Right cardiac atrium (tissue), 5 donors: ENCODE measurements at regions not wholly inside any gene's neighbourhood (a gene's known extent, or its start where the extent isn't known, plus 50 kb on each side); places are given as distances from the start of the nearest gene placed in this dataset.
"Not testable (repeated sequence)": the region's sequence is repeated elsewhere in the genome, so short reads cannot be mapped to it uniquely, and the experiment has no call there.

Experiments
- ATAC-seq, 2 donors: fragments of 200-7000 bp; cut with Tn5 transposase; one replicate each; pipeline versions ENCODE4 v1.8.0 to v1.9.1; 2020; ENCODE audit warnings: moderate library complexity in 2 of 2, mild to moderate bottlenecking in 1 of 2
- DNase-seq, 3 donors: peaks; one replicate each; pipeline ENCODE4 v3.0.0-alpha.2; 2020
- H3K27ac ChIP-seq: one replicate; pipeline ENCODE4 v1.5.1; 2013; ENCODE audit warnings: mild to moderate bottlenecking, low read length, control low read depth, moderate library complexity
- H3K27me3 ChIP-seq: one replicate; pipeline ENCODE4 v1.6.1; 2013; ENCODE audit not compliant: control insufficient read depth, insufficient read depth
- H3K4me1 ChIP-seq: one replicate; pipeline ENCODE4 v1.6.1; 2013; ENCODE audit warnings: low read length; ENCODE audit not compliant: control insufficient read depth, insufficient read depth
- H3K4me3 ChIP-seq: one replicate; pipeline ENCODE4 v1.5.1; 2013; ENCODE audit warnings: low read length, control low read depth
- H3K9me3 ChIP-seq: one replicate; pipeline ENCODE4 v1.6.1; 2013; ENCODE audit warnings: low read length; ENCODE audit not compliant: control insufficient read depth
- WGBS: extraction: QIAGEN DNeasy Blood & Tissue Kit; methylation state at CpG from one replicate; pipeline ENCODE4 v1.1.7; 2013; 5-methylcytosine and 5-hydroxymethylcytosine counted together
- intact Hi-C, 4 donors: fragments of 100-400 bp; cut with DNase I; formaldehyde crosslinking; loops; one replicate each; pipeline versions ENCODE4 v1.11.0 to v1.14.0; 2022 to 2023
- donor health status: healthy with polysubstance abuse.
- donor health status: DM: no; HTN: yes; CAD: no.
- donor health status: DM: no; HTN: no; CAD: no.
- donor health status: DM: no; HTN: yes; CAD: no; lungs with severe emphysema.
- donor health status: DM: yes; HTN: yes; CAD: no.

GRCh38 chr15:79635149-79635771 lies 203.1 kb downstream of the MINAR1 start:
- Histone ChIP-seq H3K27me3 (no peaks in the 10 kb centered on the region), H3K4me1 (no peaks in the 10 kb centered on the region), H3K4me3 (no peak overlapping the region), H3K27ac (no peak overlapping the region), H3K9me3 (no peaks in the 10 kb centered on the region)
- intact Hi-C loops: no loop called here
- WGBS: 70% methylated on average over 3 of the region's 3 CpGs
- ATAC-seq: no peak
- DNase-seq: no peak

DNA sequence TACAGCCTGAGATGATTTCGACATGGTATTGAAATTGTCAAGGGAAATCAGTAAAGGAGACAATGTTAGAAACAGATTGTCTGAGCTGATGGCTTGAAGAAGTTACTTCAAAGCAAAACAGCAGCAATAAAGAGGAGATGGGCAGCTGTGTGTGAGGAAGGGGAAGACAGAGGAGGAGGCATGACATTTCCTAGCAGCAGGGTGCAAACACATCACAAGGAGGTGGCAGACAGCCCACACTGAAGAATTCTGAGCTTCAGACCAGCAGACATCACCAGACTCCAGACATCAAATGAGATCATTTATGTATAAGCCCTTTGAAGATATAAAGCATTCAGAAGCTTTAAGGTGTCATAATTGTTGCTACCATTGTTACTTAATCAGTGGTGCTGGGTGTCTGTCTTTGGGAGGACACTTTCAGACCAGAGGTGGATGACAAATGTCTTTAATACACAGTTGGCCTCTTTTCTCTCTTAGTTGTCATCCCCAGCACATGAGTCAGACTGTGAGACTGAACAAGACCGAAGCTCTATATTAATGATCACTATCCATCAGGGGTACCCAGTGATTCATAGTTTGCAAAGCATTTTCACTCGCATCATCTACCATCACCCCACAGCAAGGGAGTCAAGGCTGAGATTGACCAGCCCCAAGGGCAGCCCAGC lies 203.9 kb downstream of the MINAR1 start:
- no peaks in the 10 kb centered on the region for H3K4me1 ChIP-seq
- 78% methylated on average over 3 of the region's 3 CpGs for WGBS
- no peak for ATAC-seq

DNA sequence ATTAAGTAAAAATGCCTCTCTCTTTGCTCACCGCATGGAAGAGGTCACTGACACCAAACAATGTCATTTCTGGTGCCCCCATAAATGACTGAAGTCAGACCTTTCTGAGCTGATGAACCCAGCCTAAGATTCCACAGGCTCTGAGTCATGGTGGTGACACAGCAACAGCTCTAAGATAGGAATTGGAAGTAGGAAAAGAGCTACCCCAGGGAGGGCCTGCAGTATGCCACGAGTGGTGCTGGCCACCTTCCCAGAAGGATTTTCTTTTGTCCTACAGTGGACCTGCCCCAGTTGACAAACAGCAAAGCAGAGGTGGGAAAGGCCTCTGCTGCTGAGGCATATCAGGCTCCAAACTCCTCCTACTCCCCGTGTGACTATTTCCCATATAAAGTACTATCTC lies 208.1 kb downstream of the MINAR1 start:
- WGBS: 45% methylated on average over 3 of the region's 3 CpGs
- H3K9me3 ChIP-seq: no peaks in the 10 kb centered on the region
- H3K4me3 ChIP-seq: no peak overlapping the region
- no peak overlapping the region for H3K27ac ChIP-seq
- H3K27me3 ChIP-seq: no peaks in the 10 kb centered on the region
- peak; percentile 76 to 86 for ATAC-seq
- intact Hi-C loops: loop anchor here in 1 of 4 donors (10.0 kb wide), 1 partner anchor 65 kb away; no protein-coding TSS in a partner anchor
- DNase-seq: peak in 1 of 3 donors; percentile 26
- no peaks in the 10 kb centered on the region for H3K4me1 ChIP-seq

More for the DNA sequence above, 203.9 kb downstream of the MINAR1 start:
- Histone ChIP-seq H3K9me3 (no peaks in the 10 kb centered on the region), H3K4me3 (no peak overlapping the region), H3K27ac (no peak overlapping the region), H3K27me3 (no peaks in the 10 kb centered on the region)
- intact Hi-C loops: no loop called here
- DNase-seq: no peak

- DNase-seq: no peak
- no peak for ATAC-seq
- Histone ChIP-seq H3K4me3 (no peak overlapping the region), H3K27me3 (no peaks in the 10 kb centered on the region), H3K27ac (no peak overlapping the region), H3K4me1 (no peaks in the 10 kb centered on the region), H3K9me3 (no peaks in the 10 kb centered on the region)
- intact Hi-C loops: loop anchor here in 1 of 4 donors (10.0 kb wide), 1 partner anchor 63 kb away; no protein-coding TSS in a partner anchor
These were observed 209.7 kb downstream of the MINAR1 start for GRCh38 chr15:79641841-79642240.

DNA sequence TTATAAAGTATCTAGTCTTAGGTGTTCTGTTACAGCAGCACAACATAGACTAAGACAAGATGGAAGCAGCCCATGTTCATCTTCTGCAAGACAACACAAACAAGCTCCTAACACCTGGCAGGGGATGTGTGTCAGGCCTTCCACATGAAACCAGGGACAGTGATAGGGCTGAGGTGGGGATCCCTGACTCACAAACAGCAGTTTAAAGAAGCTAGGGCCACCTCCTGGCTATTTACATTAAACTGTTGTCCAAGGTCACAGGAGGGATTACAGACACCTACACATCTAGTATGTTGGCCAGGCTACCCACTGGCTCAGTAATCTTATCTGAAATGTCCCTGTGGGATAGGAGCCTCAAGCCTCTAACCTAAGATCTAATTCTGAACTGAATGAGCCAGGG lies 211.3 kb downstream of the MINAR1 start:
- Histone ChIP-seq H3K27ac (no peak overlapping the region), H3K4me3 (no peak overlapping the region), H3K9me3 (no peaks in the 10 kb centered on the region), H3K4me1 (no peaks in the 10 kb centered on the region), H3K27me3 (no peaks in the 10 kb centered on the region)
- intact Hi-C loops: loop anchor here in 1 of 4 donors (10.0 kb wide), 1 partner anchor 61 kb away; no protein-coding TSS in a partner anchor
- DNase-seq: no peak
- no peak for ATAC-seq

GRCh38 chr15:79644091-79644490 lies 212.0 kb downstream of the MINAR1 start:
- Histone ChIP-seq H3K27ac (no peak overlapping the region), H3K27me3 (no peaks in the 10 kb centered on the region), H3K9me3 (no peaks in the 10 kb centered on the region), H3K4me3 (no peak overlapping the region), H3K4me1 (no peaks in the 10 kb centered on the region)
- DNase-seq: no peak
- intact Hi-C loops: loop anchor here in 1 of 4 donors (10.0 kb wide), 1 partner anchor 61 kb away; no protein-coding TSS in a partner anchor
- ATAC-seq: no peak
- 24% methylated on average over 2 of the region's 2 CpGs for WGBS

DNA sequence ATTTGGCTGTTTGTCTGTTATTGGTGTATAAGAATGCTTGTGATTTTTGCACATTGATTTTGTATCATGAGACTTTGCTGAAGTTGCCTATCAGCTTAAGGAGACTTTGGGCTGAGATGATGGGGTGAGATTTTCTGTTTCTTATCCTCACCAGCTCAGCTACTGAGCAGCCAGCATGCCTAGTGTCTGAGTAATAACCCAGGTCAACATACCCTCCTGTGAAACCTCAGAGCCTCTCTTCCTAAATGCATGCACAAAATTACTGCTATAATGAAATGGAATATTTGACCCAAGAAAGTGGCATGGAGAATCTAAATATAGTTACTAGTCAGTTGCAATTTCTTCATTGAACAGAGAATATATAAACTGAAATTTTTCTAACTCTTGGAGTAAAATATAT lies 220.8 kb downstream of the MINAR1 start:
- H3K4me1 ChIP-seq, H3K27me3 ChIP-seq, H3K4me3 ChIP-seq, DNase-seq, H3K9me3 ChIP-seq, intact Hi-C loops, ATAC-seq, H3K27ac ChIP-seq: not testable (repeated sequence)

DNA sequence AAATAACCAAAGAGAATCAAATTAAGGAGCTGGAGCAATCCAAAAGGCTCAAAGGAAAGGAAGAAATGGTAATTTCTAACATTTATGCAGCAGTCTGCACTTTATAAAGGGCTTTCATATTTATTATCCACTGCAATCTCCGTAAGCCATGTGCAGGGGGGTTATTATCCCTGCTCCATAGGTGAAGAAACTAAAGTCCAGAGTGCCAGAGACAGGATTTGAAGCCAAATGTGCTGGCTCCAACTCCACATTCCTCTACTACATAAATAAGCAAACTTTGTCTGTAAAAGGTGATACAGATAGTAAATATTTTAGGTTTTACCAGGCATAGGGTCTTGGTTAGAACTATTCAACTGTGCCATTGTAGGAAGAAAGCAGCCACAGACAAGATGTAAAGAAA lies 221.4 kb downstream of the MINAR1 start:
- no peak for ATAC-seq

GRCh38 chr15:79656151-79657000 lies 224.2 kb downstream of the MINAR1 start:
- Histone ChIP-seq H3K27ac (no peak overlapping the region), H3K9me3 (no peaks in the 10 kb centered on the region), H3K27me3 (no peaks in the 10 kb centered on the region), H3K4me1 (no peaks in the 10 kb centered on the region), H3K4me3 (no peak overlapping the region)
- WGBS: 69% methylated on average over 5 of the region's 5 CpGs
- intact Hi-C loops: no loop called here
- ATAC-seq: no peak
- no peak for DNase-seq

More for the DNA sequence above, 221.4 kb downstream of the MINAR1 start:
- no peak for DNase-seq
- 71% methylated on average over 1 of the region's 1 CpG for WGBS
- H3K27ac ChIP-seq: no peak overlapping the region
- no peaks in the 10 kb centered on the region for H3K4me1 ChIP-seq
- H3K4me3 ChIP-seq: no peak overlapping the region
- no peaks in the 10 kb centered on the region for H3K27me3 ChIP-seq
- no peaks in the 10 kb centered on the region for H3K9me3 ChIP-seq
- intact Hi-C loops: no loop called here

DNA sequence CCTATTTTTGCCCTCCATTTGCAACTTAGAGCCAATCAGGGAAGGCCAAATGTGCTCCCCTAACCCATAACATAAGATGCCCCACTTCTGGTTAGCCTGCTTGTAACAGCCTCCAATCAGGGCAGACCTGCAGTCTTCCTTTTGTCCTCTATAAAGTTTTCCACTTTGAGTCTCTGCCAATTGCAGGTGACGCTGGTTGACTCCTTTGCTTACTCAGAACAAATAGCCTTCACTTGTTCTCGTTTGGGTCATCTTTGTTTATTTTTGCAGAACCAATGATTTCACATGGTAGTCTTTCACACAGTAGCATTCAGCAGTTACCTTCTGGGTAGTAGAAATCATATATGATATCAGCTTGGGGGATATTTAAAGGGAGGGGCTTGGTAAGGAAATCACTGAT lies 225.6 kb downstream of the MINAR1 start:
- Histone ChIP-seq H3K4me3 (no peak overlapping the region), H3K27me3 (no peaks in the 10 kb centered on the region), H3K4me1 (no peaks in the 10 kb centered on the region), H3K9me3 (no peaks in the 10 kb centered on the region), H3K27ac (no peak overlapping the region)
- DNase-seq (no peak), ATAC-seq (no peak)
- 65% methylated on average over 2 of the region's 2 CpGs for WGBS
- intact Hi-C loops: no loop called here

- H3K4me1 ChIP-seq: no peaks in the 10 kb centered on the region
- no peaks in the 10 kb centered on the region for H3K27me3 ChIP-seq
- no peaks in the 10 kb centered on the region for H3K9me3 ChIP-seq
- DNase-seq (no peak), ATAC-seq (no peak)
- H3K27ac ChIP-seq: no peak overlapping the region
- intact Hi-C loops: no loop called here
- 78% methylated on average over 2 of the region's 2 CpGs for WGBS
- H3K4me3 ChIP-seq: no peak overlapping the region
These were observed 227.6 kb downstream of the MINAR1 start for GRCh38 chr15:79659691-79660090.
